ENCODE measurements at regions not wholly inside any gene's neighbourhood (a gene's known extent, or its start where the extent isn't known, plus 50 kb on each side); places are given as distances from the start of the nearest gene placed in this dataset.

DNA sequence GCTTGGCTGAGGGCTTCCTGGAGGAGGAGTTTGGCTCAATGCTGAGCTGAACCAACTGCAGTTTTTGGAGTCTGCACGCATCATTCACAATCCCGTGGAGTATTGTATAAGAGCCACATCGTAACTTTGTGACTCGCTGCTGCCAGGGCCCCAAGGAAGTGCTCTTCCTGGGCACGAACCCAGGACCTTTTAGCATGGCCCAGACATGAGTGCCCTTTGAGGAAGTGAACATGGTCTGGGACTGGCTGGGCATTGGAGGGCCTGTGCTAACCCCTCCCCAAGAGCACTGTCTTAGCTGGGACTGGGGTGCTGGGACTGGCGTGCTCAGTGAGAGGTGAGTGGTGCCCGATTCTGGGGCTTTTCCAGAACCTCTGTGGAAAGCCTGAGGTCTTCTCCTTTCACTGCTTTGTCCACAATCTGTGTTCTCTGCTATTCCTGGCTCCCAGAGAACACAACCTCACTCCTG is 88.6 kb downstream of the LIPG start:
- TF ChIP-seq POLR2AphosphoS5 (IDR thresholded peaks at IDR 0.05; ENCODE audit: low read depth) (no peak), CTCF (IDR thresholded peaks at IDR 0.05; ENCODE audit: insufficient read depth, low read length) (no peak), SPI1 (IDR thresholded peaks at IDR 0.05; ENCODE audit: borderline replicate concordance, low read depth) (no peak), GABPA (IDR thresholded peaks at IDR 0.05; ENCODE audit: low read depth) (no peak)
- TF ChIP-seq, protein P1, sequence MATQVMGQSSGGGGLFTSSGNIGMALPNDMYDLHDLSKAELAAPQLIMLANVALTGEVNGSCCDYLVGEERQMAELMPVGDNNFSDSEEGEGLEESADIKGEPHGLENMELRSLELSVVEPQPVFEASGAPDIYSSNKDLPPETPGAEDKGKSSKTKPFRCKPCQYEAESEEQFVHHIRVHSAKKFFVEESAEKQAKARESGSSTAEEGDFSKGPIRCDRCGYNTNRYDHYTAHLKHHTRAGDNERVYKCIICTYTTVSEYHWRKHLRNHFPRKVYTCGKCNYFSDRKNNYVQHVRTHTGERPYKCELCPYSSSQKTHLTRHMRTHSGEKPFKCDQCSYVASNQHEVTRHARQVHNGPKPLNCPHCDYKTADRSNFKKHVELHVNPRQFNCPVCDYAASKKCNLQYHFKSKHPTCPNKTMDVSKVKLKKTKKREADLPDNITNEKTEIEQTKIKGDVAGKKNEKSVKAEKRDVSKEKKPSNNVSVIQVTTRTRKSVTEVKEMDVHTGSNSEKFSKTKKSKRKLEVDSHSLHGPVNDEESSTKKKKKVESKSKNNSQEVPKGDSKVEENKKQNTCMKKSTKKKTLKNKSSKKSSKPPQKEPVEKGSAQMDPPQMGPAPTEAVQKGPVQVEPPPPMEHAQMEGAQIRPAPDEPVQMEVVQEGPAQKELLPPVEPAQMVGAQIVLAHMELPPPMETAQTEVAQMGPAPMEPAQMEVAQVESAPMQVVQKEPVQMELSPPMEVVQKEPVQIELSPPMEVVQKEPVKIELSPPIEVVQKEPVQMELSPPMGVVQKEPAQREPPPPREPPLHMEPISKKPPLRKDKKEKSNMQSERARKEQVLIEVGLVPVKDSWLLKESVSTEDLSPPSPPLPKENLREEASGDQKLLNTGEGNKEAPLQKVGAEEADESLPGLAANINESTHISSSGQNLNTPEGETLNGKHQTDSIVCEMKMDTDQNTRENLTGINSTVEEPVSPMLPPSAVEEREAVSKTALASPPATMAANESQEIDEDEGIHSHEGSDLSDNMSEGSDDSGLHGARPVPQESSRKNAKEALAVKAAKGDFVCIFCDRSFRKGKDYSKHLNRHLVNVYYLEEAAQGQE (IDR thresholded peaks at IDR 0.05; ENCODE audit: insufficient replicate concordance, low read depth): no peak

DNA sequence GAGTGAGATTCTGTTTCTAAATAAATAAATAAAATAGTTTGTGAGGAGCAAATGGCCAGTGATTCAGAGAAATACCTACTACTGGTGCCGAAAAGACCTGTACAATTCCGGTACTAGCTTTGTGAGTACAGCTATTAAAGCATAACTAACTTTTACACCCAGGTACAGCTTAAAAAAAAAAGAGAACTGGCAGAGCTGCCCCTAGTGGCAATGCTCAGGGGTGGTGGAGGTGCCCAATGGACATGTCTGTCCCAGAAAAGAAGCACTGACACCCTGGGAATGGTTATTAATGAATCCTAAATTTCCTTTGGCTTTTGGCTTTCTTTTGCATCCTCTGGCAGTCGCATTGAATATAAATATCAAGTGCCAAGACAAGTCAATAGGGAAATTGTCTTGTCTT is 87.0 kb downstream of the LIPG start:
- TF ChIP-seq, protein P1 (IDR thresholded peaks at IDR 0.05; ENCODE audit: insufficient replicate concordance, low read depth): no peak
- TF ChIP-seq POLR2AphosphoS5 (IDR thresholded peaks at IDR 0.05; ENCODE audit: low read depth) (no peak), GABPA (IDR thresholded peaks at IDR 0.05; ENCODE audit: low read depth) (no peak), CTCF (IDR thresholded peaks at IDR 0.05; ENCODE audit: insufficient read depth, low read length) (peak; percentile 18), SPI1 (IDR thresholded peaks at IDR 0.05; ENCODE audit: borderline replicate concordance, low read depth) (peak; percentile 20; the same call in 1 of the 2 replicates)
- Histone ChIP-seq H3K27me3 (ENCODE audit: insufficient read depth, poor library complexity, severe bottlenecking) (no peaks in the 10 kb centered on the region), H3K27ac (replicated peaks) (no peak overlapping the region), H3K4me3 (replicated peaks; ENCODE audit: insufficient read depth, low read length) (no peak overlapping the region)
- DNase-seq (ENCODE audit: low read depth in 1 of 2, low spot score in 1 of 2): no peak

More for the DNA sequence above, 88.6 kb downstream of the LIPG start:
- no peak for DNase-seq (ENCODE audit: low read depth in 1 of 2, low spot score in 1 of 2)
- Histone ChIP-seq H3K27ac (replicated peaks) (no peak overlapping the region), H3K4me3 (replicated peaks; ENCODE audit: insufficient read depth, low read length) (no peak overlapping the region), H3K27me3 (ENCODE audit: insufficient read depth, poor library complexity, severe bottlenecking) (no peaks in the 10 kb centered on the region)
